NCI-H748 treated with DMSO at 0.1 percent for 48 hours (cell line): ENCODE measurements at regions not wholly inside any gene's neighbourhood (a gene's known extent, or its start where the extent isn't known, plus 50 kb on each side); places are given as distances from the start of the nearest gene placed in this dataset.

Source experiments
- DNase-seq: peaks from one replicate; lab custom pipeline; 2025; lab: John Stamatoyannopoulos, UW

DNA sequence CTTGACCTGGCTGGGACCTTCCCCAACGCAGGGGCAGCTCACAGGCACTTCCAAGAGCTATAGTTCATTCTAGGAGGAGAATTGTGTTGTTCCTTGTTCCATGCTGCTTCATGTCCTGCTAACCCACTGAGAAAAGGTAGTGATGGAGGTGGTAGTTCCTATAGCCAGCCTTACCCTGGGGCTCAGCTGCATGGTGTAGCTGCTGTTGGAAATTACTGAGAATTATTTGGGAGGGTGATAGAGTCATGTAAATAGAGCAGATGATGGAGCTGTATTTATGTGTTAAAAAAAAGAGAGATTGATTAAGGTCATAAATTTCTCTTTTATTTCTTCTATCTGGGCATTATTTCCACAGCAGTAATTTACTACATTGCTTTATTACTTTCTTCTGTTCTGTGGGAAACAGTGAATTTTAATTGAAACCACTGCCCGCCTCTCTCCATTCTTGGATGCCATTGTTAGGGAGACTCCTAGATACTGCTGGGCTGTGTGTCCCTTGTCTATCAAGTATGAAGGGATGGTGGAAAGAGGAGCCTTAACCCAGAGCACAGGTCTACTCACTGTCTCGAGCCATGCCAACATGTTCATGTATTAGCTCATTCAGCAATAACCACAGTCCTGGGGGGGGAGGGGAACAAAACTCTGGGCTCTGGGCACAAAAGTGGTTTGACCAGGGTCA is 309.2 kb downstream of the FAT3 start:
- DNase-seq, result no peak

DNA sequence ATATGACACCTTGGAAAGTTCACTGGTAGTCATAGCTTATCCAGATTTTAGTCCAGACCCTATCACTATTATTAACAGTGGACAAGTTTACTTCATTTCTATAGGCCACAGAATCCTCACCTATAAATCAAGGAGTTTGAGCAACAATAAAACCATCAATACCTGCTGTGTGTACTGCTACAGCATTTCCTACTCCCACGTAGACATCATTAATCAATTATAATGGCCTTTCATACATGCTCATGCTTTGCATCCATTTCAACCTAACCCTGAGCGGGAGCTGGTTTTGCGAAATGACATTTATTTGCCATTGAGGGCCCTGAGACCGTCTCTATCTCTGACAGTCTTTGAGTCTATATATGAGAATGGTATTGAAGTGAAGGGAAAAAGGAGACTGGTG is 312.3 kb downstream of the FAT3 start:
- DNase-seq, result no peak

DNA sequence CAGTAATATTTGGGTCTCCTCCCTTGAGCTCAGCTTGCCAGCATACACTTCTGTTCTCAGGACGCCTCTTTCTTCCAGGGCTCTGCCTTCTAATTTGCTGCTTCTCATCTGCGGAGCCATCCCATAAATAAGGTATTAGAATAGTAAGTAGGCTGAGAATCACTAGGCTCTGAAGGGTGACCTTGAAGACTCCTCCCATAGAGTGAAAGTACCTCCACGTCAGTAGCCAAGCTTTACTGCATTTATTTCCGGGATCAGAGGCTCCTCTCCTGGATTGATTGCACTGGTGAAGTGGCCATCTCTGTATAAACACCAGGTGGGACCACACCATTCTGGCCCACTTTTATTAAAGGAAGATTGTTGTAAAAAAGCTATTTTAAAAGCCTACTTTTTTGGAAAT is 315.5 kb downstream of the FAT3 start:
- no peak for DNase-seq

DNA sequence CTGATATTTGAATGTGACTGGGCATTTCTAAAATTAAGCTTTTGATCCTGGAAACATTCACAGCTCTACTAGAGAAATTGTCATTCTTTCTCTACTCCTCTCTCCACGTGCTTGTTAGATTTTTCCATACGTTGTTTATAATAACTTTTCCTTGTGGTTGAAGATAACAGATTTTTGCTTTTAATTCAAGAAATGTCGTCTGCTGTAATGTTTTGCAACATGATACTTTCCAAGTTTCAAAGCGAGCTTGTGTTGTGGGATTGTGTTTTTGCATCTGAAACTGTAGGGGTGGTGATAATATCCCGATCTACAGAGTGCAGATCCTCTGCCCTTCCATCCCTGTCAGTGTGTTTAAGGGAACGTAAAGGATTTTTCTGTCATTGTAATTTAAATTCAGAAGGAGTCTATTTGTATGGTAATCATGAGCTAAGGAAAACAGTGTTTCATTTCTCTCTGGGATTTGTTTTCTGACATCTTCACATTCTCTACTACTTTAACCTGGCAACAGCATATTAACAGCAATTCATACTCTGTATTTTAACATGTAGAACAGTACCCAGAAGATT is 321.4 kb downstream of the FAT3 start:
- no peak for DNase-seq

DNA sequence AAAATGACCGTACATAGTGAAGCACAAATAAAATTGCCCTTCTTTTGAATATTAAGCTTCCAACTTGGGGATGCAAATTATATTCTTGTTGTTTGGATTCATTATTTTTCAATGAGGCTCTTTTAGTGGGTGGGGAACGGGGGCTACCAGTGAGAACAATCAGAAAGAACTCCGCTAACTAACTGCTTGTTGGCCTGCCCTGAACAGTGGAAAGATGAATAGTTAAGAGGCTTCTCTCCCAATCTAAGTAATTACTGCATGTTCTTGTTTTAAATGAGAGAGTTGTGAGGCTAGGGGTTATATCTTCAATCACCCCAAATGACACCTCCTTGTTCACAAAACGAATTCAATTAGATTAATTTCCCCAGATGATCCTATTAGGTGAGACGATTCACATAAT is 322.0 kb downstream of the FAT3 start:
- DNase-seq, result no peak

DNA sequence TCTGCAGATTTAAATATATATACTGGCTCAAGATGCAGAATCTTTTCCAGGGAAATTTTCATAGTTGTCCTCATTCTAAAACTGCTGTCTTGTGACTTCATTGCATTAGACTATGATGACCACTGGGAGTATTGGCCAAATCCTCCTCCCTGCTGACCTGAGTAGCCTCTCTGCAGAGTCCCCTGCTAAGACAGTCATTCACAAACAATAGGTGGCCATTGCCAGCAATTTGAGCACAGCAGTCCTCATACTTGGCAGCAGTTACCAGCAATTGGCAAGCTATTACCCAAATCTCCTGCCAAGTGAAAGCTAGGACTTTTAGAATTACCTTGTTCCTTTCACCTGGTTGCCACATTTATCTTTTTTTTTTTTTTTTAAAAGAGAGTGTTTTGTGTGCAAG is 325.8 kb downstream of the FAT3 start:
- DNase-seq, result peak; percentile 12

DNA sequence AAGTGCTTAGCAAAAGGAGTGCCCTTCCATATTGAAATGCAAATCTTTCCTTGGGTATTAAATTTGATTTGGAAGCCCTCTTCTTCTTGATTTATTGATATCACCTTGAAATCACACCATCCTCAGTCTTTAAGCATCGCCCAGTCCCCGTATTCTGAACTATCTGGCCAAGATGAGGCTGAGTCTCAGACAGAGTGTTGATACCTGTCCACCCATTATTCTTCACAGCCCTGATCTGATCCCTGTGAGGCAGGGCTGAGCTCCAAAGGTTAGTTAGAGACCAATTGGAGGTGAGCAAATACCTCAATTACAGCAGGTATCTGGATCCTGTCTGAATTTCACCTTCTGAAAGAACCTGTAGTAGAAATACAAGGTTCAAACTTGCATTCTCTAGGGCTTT is 326.3 kb downstream of the FAT3 start:
- no peak for DNase-seq

DNA sequence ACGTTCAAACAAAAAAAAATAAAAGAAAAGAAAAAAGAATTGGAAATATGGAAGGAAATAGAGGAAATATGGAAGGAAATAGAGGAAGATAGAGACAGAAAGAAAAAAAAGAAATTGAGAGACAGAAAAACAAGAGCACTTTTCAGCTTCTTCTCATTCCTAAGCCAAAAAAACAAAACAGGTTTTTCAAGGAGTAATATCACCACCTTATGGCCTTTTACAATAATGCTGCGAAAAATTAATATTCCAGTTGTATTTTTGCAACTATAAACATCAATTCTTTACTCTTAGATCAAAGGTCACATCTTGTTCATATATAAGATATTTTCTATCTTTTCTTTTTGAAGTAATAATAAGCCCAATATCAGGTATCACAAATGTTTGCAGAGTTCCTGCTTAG is 328.3 kb downstream of the FAT3 start:
- DNase-seq, result no peak

DNA sequence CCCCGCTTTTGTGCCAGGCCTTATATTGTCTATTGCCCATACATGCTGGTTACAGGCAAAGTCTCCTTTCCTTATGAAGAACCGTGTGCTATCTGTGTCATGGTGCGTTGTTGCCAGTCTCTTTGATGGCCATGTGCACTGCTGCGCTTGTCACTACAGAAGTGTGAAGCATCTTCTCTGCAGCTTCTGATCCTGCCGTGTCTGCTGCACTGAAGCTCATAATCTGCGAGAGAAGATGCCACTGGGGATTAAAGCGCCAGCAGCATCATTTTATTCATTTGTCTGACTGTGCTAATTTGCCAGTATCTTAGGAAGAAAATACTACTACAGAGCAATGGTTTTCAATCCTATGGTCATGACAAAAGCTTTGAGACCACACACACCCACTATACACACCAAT is 330.1 kb downstream of the FAT3 start:
- no peak for DNase-seq

DNA sequence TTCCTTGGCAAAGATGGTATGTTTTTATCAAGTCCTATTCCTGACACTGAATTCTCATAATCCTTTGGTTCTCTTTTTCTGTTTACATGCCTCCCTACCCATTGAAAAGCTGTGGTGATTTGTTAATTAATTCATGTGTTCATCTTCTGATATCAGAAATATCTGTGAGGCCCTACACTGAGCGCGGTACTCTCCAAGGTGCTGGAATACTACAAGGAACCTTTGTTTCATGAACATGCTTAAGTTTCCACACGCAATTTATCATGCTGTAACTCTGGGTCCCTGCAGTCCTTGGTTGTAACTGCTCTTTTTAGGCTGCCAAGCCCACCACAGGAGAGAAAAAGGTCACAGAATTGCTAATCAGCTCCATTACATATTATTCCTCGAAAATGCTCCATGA is 331.8 kb downstream of the FAT3 start:
- DNase-seq, result no peak

DNA sequence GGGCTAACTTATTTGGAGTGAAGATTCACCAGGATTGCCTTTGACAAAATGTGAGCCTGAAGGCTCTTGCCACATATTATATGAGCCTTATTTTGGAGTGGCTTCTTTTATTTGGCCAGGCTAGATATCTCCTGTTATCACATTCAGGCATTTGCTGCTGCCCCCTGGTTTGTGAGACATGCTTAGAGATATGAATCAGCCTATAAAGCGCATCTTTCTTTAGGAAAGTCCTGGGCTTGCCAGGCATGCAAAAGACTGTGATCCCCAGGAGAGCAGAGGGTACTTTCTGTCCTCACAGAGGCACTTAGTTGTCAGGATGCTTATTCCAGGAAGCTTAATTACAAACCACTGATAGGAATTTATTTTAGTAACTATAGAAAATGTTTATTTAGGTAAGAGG is 333.3 kb downstream of the FAT3 start:
- DNase-seq, result no peak

DNA sequence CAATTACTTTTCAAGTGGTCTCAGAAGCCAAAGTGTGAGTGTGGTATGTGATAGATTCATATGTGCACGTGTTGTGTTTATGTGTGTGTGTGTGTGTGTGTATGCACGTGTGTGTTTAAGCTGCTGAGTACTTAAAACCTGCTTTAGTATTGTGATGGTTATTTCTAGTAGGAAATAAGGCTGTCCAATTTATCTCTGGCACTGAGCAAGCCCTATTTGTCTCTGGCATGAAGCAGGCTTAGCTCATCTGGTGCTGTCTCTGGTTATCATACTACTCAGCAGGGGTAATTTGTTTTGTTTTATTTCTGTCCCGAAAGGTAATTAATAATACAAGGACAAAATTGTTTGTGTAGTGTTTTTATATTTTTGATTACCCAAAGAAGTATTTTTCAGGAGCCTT is 333.7 kb downstream of the FAT3 start:
- DNase-seq, result no peak

DNA sequence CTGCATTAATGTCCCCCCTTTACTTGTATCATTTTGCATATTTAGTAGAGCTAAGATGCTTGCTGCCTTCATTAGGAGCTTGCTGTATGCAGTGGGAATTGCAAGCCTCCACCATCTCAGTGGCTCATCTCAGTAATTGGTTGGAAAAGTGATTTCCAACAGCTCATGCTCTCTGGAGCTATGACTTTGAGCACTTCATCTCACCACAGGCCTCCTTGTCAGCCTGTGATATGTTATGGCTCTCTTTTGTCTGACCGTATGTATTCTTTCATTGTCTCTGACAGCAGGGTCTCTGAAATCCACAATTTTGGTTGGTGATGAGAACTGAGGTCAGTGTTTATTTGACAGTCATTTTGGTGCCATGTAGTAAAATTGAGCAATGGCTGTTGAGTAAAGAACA is 345.1 kb downstream of the FAT3 start:
- peak; percentile 54 for DNase-seq

DNA sequence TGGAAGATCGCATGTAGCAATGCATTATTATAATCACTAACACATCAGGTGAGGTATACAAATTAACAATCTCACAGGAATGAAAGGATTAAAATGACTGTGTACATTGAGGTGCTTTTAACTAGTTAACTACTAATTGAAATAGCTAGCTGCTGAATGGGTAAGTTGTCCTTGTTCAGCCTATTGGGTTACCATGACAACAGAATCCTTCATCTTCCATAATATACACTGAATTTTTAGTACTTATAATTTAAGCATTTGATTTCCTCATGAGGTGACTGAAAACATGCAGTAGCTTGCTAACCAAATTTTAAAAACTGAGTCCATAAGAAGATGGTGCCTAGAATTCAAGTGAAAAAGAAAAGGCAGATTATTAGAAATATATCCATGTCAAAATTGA is 347.9 kb downstream of the FAT3 start:
- DNase-seq, result no peak

DNA sequence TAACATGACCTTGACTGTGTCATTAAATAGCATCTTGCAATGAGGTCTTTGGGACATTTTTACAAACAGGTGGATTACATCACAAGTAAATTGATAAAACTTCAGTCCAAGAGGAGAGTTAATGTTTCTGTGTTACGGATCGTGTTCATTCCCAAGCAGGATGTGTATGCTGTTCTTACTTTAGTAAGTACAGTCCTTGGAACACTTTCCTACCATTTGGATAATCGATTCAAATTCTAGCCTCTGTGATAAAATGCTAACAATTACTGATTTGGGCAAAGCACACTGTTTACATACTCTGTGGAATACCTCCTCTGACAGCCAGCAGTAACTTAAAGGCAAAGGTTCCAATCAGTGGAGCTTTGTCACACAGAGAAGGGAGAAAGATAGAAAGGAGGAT is 351.7 kb downstream of the FAT3 start:
- DNase-seq, result no peak

DNA sequence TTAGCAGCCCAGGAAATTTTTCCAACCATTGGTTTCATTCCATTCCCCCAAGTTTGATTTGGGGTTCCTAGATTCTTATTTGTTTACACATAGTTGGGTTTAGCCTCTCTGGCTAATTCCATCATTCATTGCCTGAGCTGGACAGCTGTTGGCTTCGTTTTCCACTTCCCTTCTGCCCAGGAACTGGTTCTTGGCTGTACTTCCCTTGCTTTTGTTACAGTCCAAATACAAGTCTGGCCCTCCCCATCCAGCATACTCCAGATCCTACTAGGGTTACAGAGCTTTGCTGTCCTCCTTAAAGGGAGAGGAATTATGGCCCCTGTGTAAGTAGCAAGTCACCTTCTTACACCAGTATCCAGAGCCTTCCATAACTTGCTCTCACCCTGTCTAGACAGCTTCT is 356.3 kb downstream of the FAT3 start:
- DNase-seq, result no peak

DNA sequence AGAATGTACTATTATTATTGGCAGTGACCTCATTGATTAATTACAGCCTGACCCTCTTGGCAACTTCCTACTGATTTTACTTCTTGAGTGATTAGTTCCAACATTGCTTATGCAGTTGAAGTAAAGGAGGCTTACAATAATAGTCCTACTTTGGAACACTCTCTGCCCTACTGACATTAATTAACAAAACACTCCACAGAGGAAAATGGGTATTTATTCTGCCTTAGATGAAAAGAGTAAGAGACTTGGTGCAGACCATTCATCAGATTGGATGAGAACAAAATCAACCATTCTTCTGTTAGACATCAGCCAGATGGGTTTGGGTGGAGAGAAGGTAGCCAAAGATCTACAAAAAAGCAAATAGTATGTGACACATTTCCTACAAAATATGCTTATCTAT is 363.8 kb downstream of the FAT3 start:
- DNase-seq, result no peak

DNA sequence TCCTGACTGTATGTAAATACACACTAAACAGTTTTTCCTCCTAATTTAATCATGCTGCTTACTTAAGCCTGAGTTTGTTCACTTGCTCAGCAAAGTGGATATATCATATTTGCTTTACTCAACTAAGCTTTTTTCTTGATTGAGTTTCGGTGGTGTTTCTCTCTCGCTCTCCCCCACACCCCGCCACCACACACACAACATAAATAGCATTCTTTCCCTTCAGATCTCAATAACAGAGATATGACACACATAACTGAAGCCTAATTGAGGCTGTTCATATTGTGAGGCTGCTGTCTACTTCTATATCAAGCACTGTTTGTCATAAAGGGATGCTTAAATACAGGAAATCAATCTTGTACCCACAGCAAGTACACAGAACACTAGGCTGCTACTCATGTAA is 364.9 kb downstream of the FAT3 start:
- DNase-seq, result peak; percentile 30

DNA sequence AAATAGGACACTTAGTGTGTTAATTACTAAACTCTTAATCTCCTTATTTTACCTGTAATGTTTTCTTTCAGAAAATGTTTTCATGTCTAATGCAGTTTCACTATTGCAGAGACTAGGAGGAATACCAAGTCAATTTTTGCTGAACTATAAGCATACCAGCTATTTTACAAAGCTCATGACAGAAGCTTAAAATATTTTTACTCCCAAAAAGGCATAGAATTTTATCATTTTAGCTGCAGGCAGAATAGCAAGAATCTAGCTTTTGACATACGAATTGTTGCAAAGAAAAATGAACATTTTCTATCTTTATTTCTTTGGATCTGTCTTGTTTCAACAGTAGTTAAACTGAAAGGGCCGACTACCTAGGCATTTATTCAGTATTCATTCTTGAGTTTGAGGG is 366.9 kb downstream of the FAT3 start:
- DNase-seq, result no peak

DNA sequence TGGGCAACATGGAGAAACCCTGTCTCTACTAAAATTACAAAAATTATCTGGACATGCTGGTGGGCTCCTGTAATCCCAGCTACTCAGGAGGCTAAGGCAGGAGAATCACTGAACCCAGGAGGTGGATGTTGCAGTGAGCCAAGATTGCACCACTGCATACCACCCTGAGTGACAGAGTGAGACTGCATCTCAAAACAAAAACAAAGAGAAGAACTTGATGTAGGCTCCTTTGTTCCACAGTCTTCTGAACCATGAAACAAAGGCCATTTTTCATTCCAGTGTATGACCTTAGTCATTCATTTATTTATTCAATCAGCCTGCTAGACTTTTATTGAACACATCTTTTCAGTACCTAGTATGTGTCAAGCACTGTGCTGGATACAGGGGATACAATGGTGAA is 369.6 kb downstream of the FAT3 start:
- no peak for DNase-seq

DNA sequence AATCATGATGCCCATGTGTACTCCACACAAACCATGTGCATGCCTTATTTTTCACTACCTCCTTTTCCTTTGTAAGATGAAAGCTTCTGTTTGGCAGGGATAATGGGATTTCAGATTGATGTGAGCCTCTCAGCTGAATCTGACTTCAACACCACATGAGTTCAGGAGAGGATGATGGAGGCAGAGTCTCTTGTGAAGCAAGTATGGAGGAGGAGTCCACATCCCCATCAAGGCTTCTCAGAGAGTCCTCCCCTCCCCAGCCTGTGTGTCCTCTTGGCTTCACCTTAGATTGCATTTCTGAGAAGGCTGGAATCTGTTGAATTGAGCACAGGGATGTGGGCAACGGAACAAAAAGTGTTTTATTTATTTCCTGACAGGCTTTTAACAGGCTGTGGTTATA is 370.4 kb downstream of the FAT3 start:
- DNase-seq, result no peak

DNA sequence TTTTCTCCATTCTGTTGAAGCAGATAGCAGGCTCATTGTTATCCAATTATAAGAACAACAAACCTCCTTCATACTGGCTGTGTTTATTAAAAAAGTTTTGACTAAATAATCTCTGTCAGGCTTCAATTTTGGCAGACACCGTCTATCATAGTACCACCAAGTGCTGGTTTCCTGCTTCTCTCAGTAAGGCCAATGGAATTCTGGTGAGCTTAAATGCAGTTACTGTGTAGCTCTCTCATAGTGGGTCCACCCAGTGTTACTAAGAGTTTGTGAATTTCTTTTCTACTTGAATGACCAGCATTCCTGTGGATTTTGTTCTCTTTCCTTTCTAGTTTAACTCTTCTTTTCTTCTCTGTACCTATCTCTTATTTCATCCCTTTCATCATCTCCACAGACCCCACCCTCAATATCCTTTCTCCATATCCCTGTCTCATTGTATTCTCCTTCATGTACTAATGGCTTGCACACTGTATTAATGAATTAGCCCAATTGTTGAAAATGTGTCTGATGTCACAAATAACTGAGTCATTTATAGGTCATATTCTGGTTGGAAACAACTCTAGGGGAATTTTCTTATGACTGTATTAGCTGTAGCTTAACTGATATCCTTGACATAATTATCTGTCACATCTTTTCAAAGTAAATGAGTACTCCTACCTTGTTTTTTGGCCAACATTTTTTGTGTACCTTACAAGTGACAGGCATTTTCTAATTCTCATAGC is 372.1 kb downstream of the FAT3 start:
- no peak for DNase-seq

DNA sequence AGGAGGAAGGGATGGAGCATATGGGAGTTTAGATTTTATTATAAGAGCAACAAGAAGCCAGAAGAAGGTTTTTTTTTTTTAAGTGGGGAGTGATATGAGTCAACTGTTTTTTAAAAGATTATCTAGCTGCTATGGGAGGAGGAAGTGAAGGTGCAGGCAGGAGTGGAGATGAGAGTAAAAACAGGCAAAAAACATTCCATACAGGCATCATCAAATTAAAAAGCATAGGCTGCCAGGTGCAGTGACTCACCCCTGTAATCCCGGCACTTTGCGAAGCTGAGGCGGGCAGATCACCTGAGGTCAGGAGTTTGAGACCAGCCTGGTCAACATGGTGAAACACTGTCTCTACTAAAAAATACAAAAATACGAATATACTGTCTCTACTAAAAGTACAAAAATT is 368.4 kb upstream of the MTNR1B start:
- no peak for DNase-seq

DNA sequence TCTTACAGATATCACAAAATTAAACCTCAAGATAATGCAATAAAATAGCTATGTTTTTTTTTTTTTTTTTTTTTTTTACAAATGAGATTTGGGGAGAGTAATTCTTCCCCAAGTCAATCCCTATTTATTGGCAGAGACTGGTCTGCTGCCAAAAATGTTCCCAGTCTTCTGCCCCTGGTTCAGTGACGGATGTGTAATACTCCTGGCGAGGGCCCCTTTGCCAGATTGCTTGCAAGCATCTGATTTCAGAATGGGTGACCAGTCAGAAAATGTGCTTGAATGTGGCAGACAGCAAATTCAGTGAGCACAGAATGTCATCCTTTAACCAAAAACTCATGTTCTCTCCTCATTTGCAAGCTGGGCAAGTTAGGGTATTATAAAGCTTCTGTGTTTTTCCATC is 363.8 kb upstream of the MTNR1B start:
- DNase-seq, result no peak
